Endothelial cell (in vitro differentiated cells): ENCODE measurements at regions not wholly inside any gene's neighbourhood (a gene's known extent, or its start where the extent isn't known, plus 50 kb on each side); places are given as distances from the start of the nearest gene placed in this dataset.

Experiments
- DNase-seq: peaks from one replicate; pipeline ENCODE4 v3.0.0; 2021; ENCODE audit warnings: low spot score
- H3K27ac Mint-ChIP-seq: one replicate; pipeline ENCODE4 v1.8.0; 2021; ENCODE audit warnings: mixed read lengths, inconsistent platforms; ENCODE audit not compliant: unreplicated experiment
- H3K27me3 Mint-ChIP-seq: one replicate; pipeline ENCODE4 v1.8.0; 2021; ENCODE audit warnings: mild to moderate bottlenecking, moderate library complexity, mixed read lengths, inconsistent platforms; ENCODE audit not compliant: unreplicated experiment
- H3K36me3 Mint-ChIP-seq: one replicate; pipeline ENCODE4 v1.8.0; 2021; ENCODE audit warnings: mild to moderate bottlenecking, low read depth, mixed read lengths, inconsistent platforms; ENCODE audit not compliant: unreplicated experiment
- H3K4me1 Mint-ChIP-seq: one replicate; pipeline ENCODE4 v1.8.0; 2021; ENCODE audit warnings: mild to moderate bottlenecking, mixed read lengths, inconsistent platforms; ENCODE audit not compliant: unreplicated experiment
- H3K4me3 Mint-ChIP-seq: one replicate; pipeline ENCODE4 v1.8.0; 2021; ENCODE audit warnings: mild to moderate bottlenecking, mixed read lengths, inconsistent platforms; ENCODE audit not compliant: unreplicated experiment
- H3K9me3 Mint-ChIP-seq: one replicate; pipeline ENCODE4 v1.8.0; 2021; ENCODE audit warnings: mixed read lengths, inconsistent platforms; ENCODE audit not compliant: unreplicated experiment
- CTCF ChIP-seq: fragments of 200-600 bp; sonication (generic); IDR thresholded peaks from one replicate; pipeline ENCODE4 v1.5.0; 2021; ENCODE audit warnings: antibody characterized with exemption; ENCODE audit not compliant: unreplicated experiment

- no peak for TF ChIP-seq CTCF
- no peaks in the 10 kb centered on the region for H3K36me3 Mint-ChIP-seq
- H3K9me3 Mint-ChIP-seq, result no peaks in the 10 kb centered on the region
- no peak overlapping the region for H3K27ac Mint-ChIP-seq
- H3K4me1 Mint-ChIP-seq, result no peaks in the 10 kb centered on the region
- no peak overlapping the region for H3K4me3 Mint-ChIP-seq
- DNase-seq, result no peak
- no peaks in the 10 kb centered on the region for H3K27me3 Mint-ChIP-seq
Measured at GRCh38 chr4:188218392-188218791, 79.2 kb downstream of the TRIML1 start.

GRCh38 chr4:188220006-188220405, 80.8 kb downstream of the TRIML1 start:
- Mint-ChIP-seq H3K4me3 (no peak overlapping the region), H3K4me1 (no peaks in the 10 kb centered on the region), H3K27me3 (no peaks in the 10 kb centered on the region), H3K27ac (no peak overlapping the region), H3K9me3 (no peaks in the 10 kb centered on the region), H3K36me3 (no peaks in the 10 kb centered on the region)
- DNase-seq, result no peak
- TF ChIP-seq CTCF, result no peak

- H3K27me3 Mint-ChIP-seq, result no peaks in the 10 kb centered on the region
- TF ChIP-seq CTCF, result no peak
- H3K36me3 Mint-ChIP-seq, result no peaks in the 10 kb centered on the region
- no peak overlapping the region for H3K4me3 Mint-ChIP-seq
- H3K4me1 Mint-ChIP-seq, result no peaks in the 10 kb centered on the region
- no peaks in the 10 kb centered on the region for H3K9me3 Mint-ChIP-seq
- DNase-seq, result no peak
- no peak overlapping the region for H3K27ac Mint-ChIP-seq
Measured at GRCh38 chr4:188221090-188221489, 81.8 kb downstream of the TRIML1 start.

GRCh38 chr4:188228279-188228678, 89.0 kb downstream of the TRIML1 start:
- no peak overlapping the region for H3K4me3 Mint-ChIP-seq
- H3K27me3 Mint-ChIP-seq, result no peaks in the 10 kb centered on the region
- H3K9me3 Mint-ChIP-seq, result no peaks in the 10 kb centered on the region
- no peak for DNase-seq
- no peaks in the 10 kb centered on the region for H3K4me1 Mint-ChIP-seq
- no peak for TF ChIP-seq CTCF
- H3K27ac Mint-ChIP-seq, result no peak overlapping the region
- H3K36me3 Mint-ChIP-seq, result no peaks in the 10 kb centered on the region

- Mint-ChIP-seq H3K36me3 (no peaks in the 10 kb centered on the region), H3K27me3 (no peaks in the 10 kb centered on the region), H3K4me1 (no peaks in the 10 kb centered on the region), H3K4me3 (no peak overlapping the region), H3K9me3 (no peaks in the 10 kb centered on the region), H3K27ac (no peak overlapping the region)
- no peak for DNase-seq
- TF ChIP-seq CTCF, result no peak
Measured at GRCh38 chr4:188232428-188232827, 93.2 kb downstream of the TRIML1 start.
